HG02678 (cell line): ENCODE measurements at regions not wholly inside any gene's neighbourhood (a gene's known extent, or its start where the extent isn't known, plus 50 kb on each side); places are given as distances from the start of the nearest gene placed in this dataset.

Experiments
- ATAC-seq: cut with Tn5 transposase; IDR thresholded peaks from one replicate; pipeline ENCODE4 v1.9.1; 2021; ENCODE audit warnings: mild to moderate bottlenecking, moderate library complexity; ENCODE audit not compliant: unreplicated experiment

- ATAC-seq, result no peak
These were observed 1149.4 kb upstream of the ZEB2 start for GRCh38 chr2:145669301-145669700.

DNA sequence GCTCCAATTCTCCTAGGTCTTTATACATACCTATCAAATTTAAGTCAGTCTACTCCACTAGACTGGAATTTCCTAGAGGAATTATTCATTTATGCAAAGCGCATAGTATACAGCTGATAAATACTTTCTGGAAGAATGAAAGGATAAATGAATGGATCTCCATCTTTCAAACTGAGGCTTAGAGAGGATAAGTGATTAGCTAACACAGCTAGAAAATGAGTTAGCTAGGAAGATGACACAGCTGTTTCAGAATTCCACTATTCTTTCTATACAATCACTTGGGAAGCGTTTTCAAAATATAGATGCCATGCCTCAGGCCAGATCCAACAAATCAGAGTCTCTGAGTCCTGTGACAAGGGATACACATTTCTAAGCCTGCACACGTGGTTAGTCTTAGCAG lies 1146.6 kb upstream of the ZEB2 start:
- ATAC-seq, result no peak

DNA sequence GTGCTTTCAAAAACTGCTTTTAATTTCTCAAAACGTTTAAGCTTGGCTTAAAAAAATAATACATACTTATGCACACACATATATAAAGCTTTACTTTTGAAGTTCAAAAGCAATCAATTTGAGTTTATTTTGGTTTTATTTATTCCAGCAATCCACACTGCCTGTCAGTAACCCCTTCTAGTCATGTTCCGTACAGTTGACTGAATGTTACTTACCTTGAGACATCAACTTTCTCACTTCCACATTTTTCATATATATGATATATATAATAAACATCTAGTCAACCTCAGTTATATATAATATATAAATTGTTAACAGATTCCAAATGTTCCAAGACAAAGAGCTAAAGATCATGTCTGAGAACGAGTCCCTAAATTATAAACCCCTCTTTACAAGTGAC lies 1137.3 kb upstream of the ZEB2 start:
- no peak for ATAC-seq

DNA sequence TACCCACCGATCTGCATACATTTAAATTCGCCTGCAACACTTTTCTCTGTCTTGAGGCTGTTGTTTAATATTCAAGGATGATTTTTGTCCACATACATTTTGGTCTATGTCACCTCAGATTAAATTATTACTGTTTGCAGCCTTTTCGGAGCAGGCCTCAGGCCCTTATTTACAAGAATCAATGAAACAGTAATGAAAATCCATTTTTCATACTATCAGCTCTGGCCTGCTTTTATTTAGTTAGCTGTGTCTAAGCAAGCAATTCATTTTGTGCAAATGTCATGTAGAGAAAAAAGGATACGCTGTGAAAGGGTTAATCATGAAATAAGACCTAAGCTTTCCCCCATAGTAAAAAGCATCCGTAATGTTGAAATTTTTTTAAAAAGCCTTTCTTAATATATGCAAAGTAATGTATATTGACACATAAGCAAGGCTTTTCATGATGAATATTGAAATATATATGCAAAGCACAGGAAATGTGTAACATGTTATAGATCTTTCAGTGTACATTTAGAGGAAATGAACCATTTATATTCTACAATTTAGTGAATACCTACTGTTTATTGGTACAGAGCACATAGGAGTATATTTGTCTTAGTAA lies 1135.3 kb upstream of the ZEB2 start:
- ATAC-seq, result no peak

- no peak for ATAC-seq
These were observed 1134.8 kb upstream of the ZEB2 start for GRCh38 chr2:145654746-145655145.

- no peak for ATAC-seq
These were observed 1134.2 kb upstream of the ZEB2 start for GRCh38 chr2:145654156-145654555.

GRCh38 chr2:145653553-145653952 lies 1133.6 kb upstream of the ZEB2 start:
- no peak for ATAC-seq

DNA sequence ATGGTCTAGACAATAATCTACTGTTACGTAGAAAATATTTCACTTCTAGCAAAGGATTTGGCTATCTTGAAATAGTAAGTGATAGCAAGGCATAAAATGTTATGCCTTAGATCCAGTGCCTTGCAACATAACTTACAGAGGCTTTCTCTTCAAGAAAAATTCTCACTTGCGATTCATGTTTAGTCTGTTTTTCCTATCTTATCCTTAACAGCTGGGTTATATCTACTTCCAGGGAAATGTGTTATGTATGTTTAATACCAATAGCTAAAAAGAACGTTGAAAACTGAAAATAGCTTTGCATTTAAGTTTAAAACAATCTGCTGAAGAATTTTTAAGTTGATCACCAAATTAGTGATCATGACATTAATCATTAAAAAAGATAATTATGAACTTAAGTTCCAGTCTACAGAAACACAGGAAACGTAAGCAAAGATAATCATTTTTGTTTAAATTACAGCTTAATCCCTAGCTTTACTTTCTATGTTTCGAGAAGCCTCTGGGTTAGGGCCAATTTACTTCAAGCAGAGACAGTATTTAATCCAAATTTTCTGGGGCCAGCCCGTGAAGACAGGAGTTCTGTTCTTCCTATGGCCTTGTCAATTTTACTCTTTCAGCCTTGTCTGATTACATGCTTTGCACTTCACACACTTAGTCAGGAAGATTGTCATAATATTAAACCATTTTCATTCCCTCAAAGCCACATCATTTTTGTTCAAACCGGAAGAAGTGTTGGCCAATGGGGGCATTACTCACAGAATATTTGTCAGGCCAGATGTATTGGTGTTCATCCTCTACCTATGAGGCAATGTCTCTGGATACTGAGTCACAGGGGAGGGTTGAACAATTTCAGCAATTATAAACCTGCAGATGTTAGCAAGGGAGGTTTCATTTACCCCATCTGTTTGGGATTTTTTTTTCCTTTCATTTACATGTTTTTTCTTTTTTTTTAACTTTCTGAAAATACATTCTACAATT lies 1132.9 kb upstream of the ZEB2 start:
- ATAC-seq, result no peak

DNA sequence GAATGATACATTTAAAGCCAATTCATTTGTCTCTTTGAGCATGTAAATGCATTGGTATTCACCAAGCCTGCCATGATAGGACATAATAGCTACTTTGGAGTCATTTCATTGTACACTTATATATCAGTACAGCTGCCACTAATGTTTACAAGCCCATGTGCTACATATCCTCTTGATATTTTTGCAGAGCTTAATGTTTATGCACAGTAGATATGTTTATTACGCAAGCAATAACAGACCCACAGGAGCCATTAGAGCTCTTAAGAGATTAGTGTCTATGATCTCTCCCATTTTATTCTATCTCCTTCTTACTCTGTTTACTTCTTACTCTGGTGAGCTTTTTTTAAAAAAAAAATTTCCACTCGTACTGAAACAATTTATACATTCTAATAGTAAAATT lies 1132.1 kb upstream of the ZEB2 start:
- no peak for ATAC-seq

DNA sequence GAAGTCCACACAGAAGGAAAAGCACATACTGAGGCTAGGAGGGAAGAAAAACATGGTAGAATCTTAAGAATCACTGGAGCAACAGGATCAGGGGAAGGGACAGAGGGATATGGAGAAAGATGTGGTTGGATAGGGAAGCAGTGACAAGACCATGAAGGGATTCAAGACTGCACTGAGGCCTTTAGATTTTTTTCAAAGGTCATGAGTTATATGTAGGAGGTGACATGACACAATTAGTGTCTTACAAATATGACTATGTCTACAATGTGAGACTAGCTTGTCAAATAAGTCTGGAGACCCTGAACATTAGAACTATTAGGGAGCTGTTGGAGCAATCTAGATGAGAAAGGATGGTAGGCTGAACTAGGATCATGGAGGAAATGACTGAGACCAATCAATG lies 1130.3 kb upstream of the ZEB2 start:
- no peak for ATAC-seq

DNA sequence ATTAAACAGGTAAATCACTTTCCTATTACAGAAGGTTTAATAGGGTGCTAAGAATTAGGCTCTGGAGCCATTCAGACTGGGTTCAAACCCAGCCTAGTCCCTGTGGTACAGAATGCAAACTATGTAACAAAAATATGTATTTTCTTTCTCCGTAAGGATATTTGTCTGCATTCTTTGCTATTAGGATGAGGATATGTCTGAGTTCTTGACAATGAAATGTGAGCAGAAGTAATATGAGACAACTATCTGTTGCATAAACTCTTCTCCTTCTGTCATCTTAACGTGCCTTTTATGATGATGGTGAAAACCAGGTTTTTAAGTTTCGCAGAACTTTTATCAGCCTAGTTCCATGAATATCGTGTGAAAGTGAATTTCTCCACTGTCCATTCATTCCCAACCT lies 1129.1 kb upstream of the ZEB2 start:
- no peak for ATAC-seq

- ATAC-seq, result peak; percentile 99
These were observed 1124.9 kb upstream of the ZEB2 start for GRCh38 chr2:145644820-145645302.

- peak; percentile 79 for ATAC-seq
These were observed 1118.8 kb upstream of the ZEB2 start for GRCh38 chr2:145638675-145639074.

DNA sequence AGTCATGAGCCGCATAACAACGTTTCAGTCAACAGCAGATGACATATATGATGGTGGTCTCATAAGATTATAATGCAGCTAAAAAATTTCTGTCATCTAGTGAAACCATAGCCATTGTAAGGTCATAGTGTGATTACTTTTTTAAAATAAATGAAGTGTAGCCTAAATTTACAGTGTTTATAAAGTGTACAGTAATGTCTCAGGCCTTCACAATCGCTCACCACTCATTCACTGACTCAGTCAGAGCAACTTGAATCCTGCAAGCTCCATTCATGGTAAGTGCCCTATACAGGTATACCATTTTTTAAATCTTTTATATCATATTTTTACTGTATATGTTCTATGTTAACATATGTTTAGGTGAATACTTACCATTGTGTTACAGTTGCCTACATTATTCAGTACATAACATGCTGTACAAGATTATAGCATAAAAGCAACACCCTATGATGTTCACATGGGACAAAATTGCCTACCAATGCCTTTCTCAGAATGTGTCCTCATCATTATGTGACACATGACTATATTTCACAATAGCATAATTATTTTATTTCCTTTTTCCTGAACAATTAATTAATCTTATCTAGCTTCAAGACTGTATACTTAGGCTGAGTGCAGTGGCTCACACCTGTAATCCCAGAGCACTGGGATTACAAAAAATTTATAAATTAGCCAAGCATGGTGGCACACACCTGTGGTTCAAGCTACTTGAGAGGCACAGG lies 1115.9 kb upstream of the ZEB2 start:
- no peak for ATAC-seq

- no peak for ATAC-seq
These were observed 1111.6 kb upstream of the ZEB2 start for GRCh38 chr2:145631561-145631960.

- ATAC-seq, result no peak
These were observed 1106.4 kb upstream of the ZEB2 start for GRCh38 chr2:145626301-145626700.

GRCh38 chr2:145625111-145625510 lies 1105.2 kb upstream of the ZEB2 start:
- no peak for ATAC-seq

GRCh38 chr2:145623136-145623535 lies 1103.2 kb upstream of the ZEB2 start:
- ATAC-seq, result no peak

DNA sequence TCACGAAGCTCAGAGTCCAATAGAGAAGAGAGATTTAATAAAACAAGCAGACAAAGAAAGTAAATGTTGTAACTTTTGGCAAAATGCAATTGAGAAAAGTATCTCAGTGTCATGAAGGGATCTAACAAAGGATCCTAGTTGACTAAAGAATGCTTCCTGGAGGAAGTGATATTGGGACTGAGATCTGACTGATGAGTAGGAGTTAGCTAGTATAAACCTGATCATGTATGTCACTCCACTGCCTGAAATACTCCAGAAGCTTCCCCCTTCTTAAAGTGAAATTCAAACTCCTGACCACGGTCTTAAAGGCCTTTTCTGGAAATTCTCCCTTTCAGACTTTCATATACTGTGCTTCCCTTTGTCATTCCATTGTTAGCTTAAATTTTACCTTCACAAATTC lies 1102.4 kb upstream of the ZEB2 start:
- ATAC-seq, result no peak

DNA sequence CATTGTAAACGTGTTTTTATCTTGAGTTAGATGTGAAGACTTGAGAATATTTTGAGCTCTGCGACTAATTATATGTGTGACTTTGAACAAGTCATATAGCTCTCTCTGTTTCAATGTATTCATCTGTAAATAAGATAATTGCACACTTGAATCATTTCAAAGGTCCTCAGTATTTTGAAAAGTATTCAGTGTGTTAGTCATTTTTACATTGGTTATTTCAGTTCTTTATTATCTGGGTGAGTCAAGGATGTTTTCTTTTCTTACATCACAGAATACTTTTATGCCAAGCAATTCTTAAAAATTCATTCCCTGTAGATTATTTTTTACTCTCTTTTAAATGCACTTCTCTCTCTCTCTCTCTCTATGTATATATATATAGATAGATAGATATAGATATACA lies 1098.0 kb upstream of the ZEB2 start:
- no peak for ATAC-seq

DNA sequence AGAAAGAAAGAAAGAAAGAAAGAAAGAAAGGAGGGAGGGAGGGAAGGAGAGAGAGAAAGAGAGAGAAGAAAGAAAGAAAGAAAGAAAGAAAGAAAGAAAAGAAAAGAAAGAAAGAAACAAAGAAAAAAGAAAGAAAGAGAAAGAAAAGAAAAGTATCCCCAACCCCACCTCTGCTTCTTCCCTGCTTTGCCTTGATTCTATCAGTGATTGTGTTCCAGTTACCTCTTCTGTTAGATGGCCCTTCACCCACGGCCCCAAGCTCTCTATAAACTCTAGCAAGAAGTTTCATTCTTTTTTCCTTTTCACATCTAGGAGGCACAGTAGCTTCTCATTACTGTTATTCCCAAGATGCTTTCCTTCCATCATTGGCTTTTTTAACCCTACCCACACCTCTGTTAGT lies 1097.5 kb upstream of the ZEB2 start:
- ATAC-seq, result no peak

- no peak for ATAC-seq
These were observed 1095.7 kb upstream of the ZEB2 start for GRCh38 chr2:145615626-145616025.
